H9 (cell line): ENCODE measurements at regions not wholly inside any gene's neighbourhood (a gene's known extent, or its start where the extent isn't known, plus 50 kb on each side); places are given as distances from the start of the nearest gene placed in this dataset.

ENCODE experiments used
- DNase-seq: peaks from one replicate; pipeline ENCODE4 v3.0.0-alpha.2; 2017
- H2AFZ ChIP-seq: one replicate; pipeline ENCODE4 v1.6.1; 2013; ENCODE audit warnings: mild to moderate bottlenecking, low read length, control low read depth, moderate library complexity
- H2AK5ac ChIP-seq: 2 replicates; pipeline ENCODE4 v1.6.1; 2013; ENCODE audit warnings: low read length, control low read depth, mixed read lengths; ENCODE audit not compliant: insufficient read length
- H2BK120ac ChIP-seq: one replicate; pipeline ENCODE4 v1.6.1; 2013; ENCODE audit warnings: low read depth, mild to moderate bottlenecking, low read length, control low read depth, inconsistent platforms; ENCODE audit not compliant: poor library complexity, severe bottlenecking
- H2BK12ac ChIP-seq: 2 replicates; pipeline ENCODE4 v1.6.1; 2013; ENCODE audit warnings: low read length, control low read depth, mixed read lengths, low read depth; ENCODE audit not compliant: insufficient read length
- H2BK15ac ChIP-seq: 2 replicates; pipeline ENCODE4 v1.6.1; 2013; ENCODE audit warnings: low read depth, low read length, control low read depth
- H2BK20ac ChIP-seq: one replicate; pipeline ENCODE4 v1.6.1; 2013; ENCODE audit warnings: low read depth, mild to moderate bottlenecking, low read length, control low read depth, inconsistent platforms; ENCODE audit not compliant: poor library complexity, severe bottlenecking
- H2BK5ac ChIP-seq: 2 replicates; pipeline ENCODE4 v1.6.1; 2013; ENCODE audit warnings: low read length, control low read depth, mixed read lengths; ENCODE audit not compliant: insufficient read length
- H3K14ac ChIP-seq: 2 replicates; pipeline ENCODE4 v1.6.1; 2013; ENCODE audit warnings: low read length, control low read depth; ENCODE audit not compliant: insufficient read depth
- H3K18ac ChIP-seq: 2 replicates; pipeline ENCODE4 v1.6.1; 2013; ENCODE audit warnings: low read depth, mild to moderate bottlenecking, mixed read lengths, low read length, control low read depth; ENCODE audit not compliant: insufficient read length
- H3K23ac ChIP-seq: 2 replicates; pipeline ENCODE4 v1.6.1; 2013; ENCODE audit warnings: low read length, control low read depth, mixed read lengths, low read depth; ENCODE audit not compliant: insufficient read length
- H3K23me2 ChIP-seq: 2 replicates; pipeline ENCODE4 v1.6.1; 2013; ENCODE audit warnings: low read depth, mild to moderate bottlenecking, mixed read lengths, low read length, control low read depth; ENCODE audit not compliant: insufficient read length, poor library complexity, severe bottlenecking
- H3K27ac ChIP-seq: 2 replicates; pipeline ENCODE4 v1.5.1; 2013; ENCODE audit warnings: low read length, control low read depth, mixed read lengths, low read depth; ENCODE audit not compliant: insufficient read length
- H3K27me3 ChIP-seq: 2 replicates; pipeline ENCODE4 v1.6.1; 2013; ENCODE audit warnings: low read length, control low read depth, inconsistent platforms; ENCODE audit not compliant: insufficient read depth
- H3K4ac ChIP-seq: 2 replicates; pipeline ENCODE4 v1.6.1; 2013; ENCODE audit warnings: low read depth, mild to moderate bottlenecking, control low read depth, inconsistent platforms, low read length, moderate library complexity
- H3K4me1 ChIP-seq: 2 replicates; pipeline ENCODE4 v1.6.1; 2013; ENCODE audit warnings: low read length, control low read depth, inconsistent platforms; ENCODE audit not compliant: insufficient read depth
- H3K4me2 ChIP-seq: 2 replicates; pipeline ENCODE4 v1.6.1; 2013; ENCODE audit warnings: low read length, control low read depth, mixed read lengths; ENCODE audit not compliant: insufficient read length, insufficient read depth
- H3K56ac ChIP-seq: 2 replicates; pipeline ENCODE4 v1.6.1; 2013; ENCODE audit warnings: low read depth, mild to moderate bottlenecking, mixed read lengths, low read length, control low read depth; ENCODE audit not compliant: insufficient read length
- H3K79me1 ChIP-seq: 2 replicates; pipeline ENCODE4 v1.6.1; 2013; ENCODE audit warnings: low read depth, mild to moderate bottlenecking, moderate library complexity, low read length, control low read depth, inconsistent platforms; ENCODE audit not compliant: insufficient read depth, poor library complexity, severe bottlenecking
- H3K79me2 ChIP-seq: 2 replicates; pipeline ENCODE4 v1.6.1; 2013; ENCODE audit warnings: low read length, control low read depth, inconsistent platforms; ENCODE audit not compliant: insufficient read depth
- H3K9ac ChIP-seq: 2 replicates; pipeline ENCODE4 v1.6.1; 2013; ENCODE audit warnings: low read length, control low read depth, mixed read lengths; ENCODE audit not compliant: insufficient read length; ENCODE audit errors: extremely low read depth
- H3K9me3 ChIP-seq: one replicate; pipeline ENCODE4 v1.6.1; 2013; ENCODE audit warnings: low read depth, low read length, inconsistent platforms; ENCODE audit not compliant: control insufficient read depth
- H3T11ph ChIP-seq: one replicate; pipeline ENCODE4 v1.6.1; 2013; ENCODE audit warnings: mild to moderate bottlenecking, low read length, control low read depth, inconsistent platforms
- H4K20me1 ChIP-seq: one replicate; pipeline ENCODE4 v1.6.1; 2013; ENCODE audit not compliant: control insufficient read depth, insufficient read length, insufficient read depth
- H4K5ac ChIP-seq: 2 replicates; pipeline ENCODE4 v1.6.1; 2013; ENCODE audit warnings: low read depth, mild to moderate bottlenecking, mixed read lengths, low read length, control low read depth; ENCODE audit not compliant: insufficient read length
- H4K8ac ChIP-seq: replicated peaks from 2 replicates; pipeline ENCODE4 v1.6.1; 2013; ENCODE audit warnings: low read length, control low read depth, mixed read lengths, low read depth; ENCODE audit not compliant: insufficient read length
- H4K91ac ChIP-seq: 2 replicates; pipeline ENCODE4 v1.6.1; 2013; ENCODE audit warnings: low read depth, mild to moderate bottlenecking, moderate library complexity, mixed read lengths, low read length, control low read depth; ENCODE audit not compliant: insufficient read length
- H3K27ac Mint-ChIP-seq, 3 experiments: 2 replicates in 2 of 3; 3 replicates in 1 of 3; pipeline ENCODE4 v1.8.0; 2020 to 2021; ENCODE audit warnings: mixed read lengths in 3 of 3, mild to moderate bottlenecking in 1 of 3, moderate library complexity in 1 of 3
- H3K27me3 Mint-ChIP-seq: 2 replicates; pipeline ENCODE4 v1.8.0; 2021; ENCODE audit warnings: low read depth, mild to moderate bottlenecking, moderate library complexity, mixed read lengths
- H3K36me3 Mint-ChIP-seq, 3 experiments: 2 replicates in 2 of 3; 3 replicates in 1 of 3; pipeline ENCODE4 v1.8.0; 2020 to 2021; ENCODE audit warnings: low read depth in 3 of 3, mixed read lengths in 3 of 3; ENCODE audit not compliant: insufficient read depth in 1 of 3
- H3K4me1 Mint-ChIP-seq, 2 experiments: 2 replicates each; pipeline ENCODE4 v1.8.0; 2020; ENCODE audit warnings: mixed read lengths in 2 of 2
- H3K4me3 Mint-ChIP-seq, 2 experiments: 2 replicates in 1 of 2; 3 replicates in 1 of 2; pipeline ENCODE4 v1.8.0; 2020 to 2021; ENCODE audit warnings: mild to moderate bottlenecking in 2 of 2, mixed read lengths in 2 of 2, moderate library complexity in 1 of 2
- H3K9me3 Mint-ChIP-seq, 2 experiments: 2 replicates in 1 of 2; 3 replicates in 1 of 2; pipeline ENCODE4 v1.8.0; 2020; ENCODE audit warnings: mild to moderate bottlenecking in 2 of 2, mixed read lengths in 2 of 2, moderate library complexity in 1 of 2
- WGBS: extraction: QIAGEN DNeasy Blood & Tissue Kit; methylation state at CpG from one replicate; pipeline ENCODE4 v1.1.7; 2013; ENCODE audit warnings: missing lambda C conversion rate, low lambda C conversion rate, mixed read lengths; ENCODE audit not compliant: insufficient read length; ENCODE audit errors: extremely low coverage; 5-methylcytosine and 5-hydroxymethylcytosine counted together
- TF ChIP-seq, protein P1 (sequence below): fragments of 200-600 bp; sonication (generic); conservative IDR thresholded peaks from 3 replicates; pipeline ENCODE4 v1.8.0; 2021; ENCODE audit warnings: antibody characterized with exemption, mild to moderate bottlenecking

- Histone ChIP-seq H3K79me2 (no peaks in the 10 kb centered on the region), H4K91ac (no peak overlapping the region), H2BK15ac (no peak overlapping the region), H3K14ac (no peak overlapping the region), H3T11ph (no peak overlapping the region), H4K5ac (no peak overlapping the region), H3K56ac (no peak overlapping the region), H2BK12ac (no peak overlapping the region), H3K23me2 (peaks cover 4% of the 10 kb centered on the region), H3K4me1 (no peaks in the 10 kb centered on the region; the same call in 1 of the 2 replicates), H2AFZ (no peak overlapping the region), H2BK20ac (no peak overlapping the region), H3K27me3 (no peaks in the 10 kb centered on the region), H3K23ac (no peak overlapping the region), H3K27ac (no peak overlapping the region), H2BK5ac (no peak overlapping the region), H4K20me1 (no peaks in the 10 kb centered on the region), H3K4me2 (no peak overlapping the region), H3K18ac (no peak overlapping the region), H4K8ac (no peak overlapping the region), H3K9me3 (no peaks in the 10 kb centered on the region), H2BK120ac (no peak overlapping the region), H2AK5ac (no peak overlapping the region), H3K9ac (no peak overlapping the region), H3K4ac (no peak overlapping the region), H3K79me1 (no peaks in the 10 kb centered on the region)
- no peak for DNase-seq
- TF ChIP-seq, protein P1, sequence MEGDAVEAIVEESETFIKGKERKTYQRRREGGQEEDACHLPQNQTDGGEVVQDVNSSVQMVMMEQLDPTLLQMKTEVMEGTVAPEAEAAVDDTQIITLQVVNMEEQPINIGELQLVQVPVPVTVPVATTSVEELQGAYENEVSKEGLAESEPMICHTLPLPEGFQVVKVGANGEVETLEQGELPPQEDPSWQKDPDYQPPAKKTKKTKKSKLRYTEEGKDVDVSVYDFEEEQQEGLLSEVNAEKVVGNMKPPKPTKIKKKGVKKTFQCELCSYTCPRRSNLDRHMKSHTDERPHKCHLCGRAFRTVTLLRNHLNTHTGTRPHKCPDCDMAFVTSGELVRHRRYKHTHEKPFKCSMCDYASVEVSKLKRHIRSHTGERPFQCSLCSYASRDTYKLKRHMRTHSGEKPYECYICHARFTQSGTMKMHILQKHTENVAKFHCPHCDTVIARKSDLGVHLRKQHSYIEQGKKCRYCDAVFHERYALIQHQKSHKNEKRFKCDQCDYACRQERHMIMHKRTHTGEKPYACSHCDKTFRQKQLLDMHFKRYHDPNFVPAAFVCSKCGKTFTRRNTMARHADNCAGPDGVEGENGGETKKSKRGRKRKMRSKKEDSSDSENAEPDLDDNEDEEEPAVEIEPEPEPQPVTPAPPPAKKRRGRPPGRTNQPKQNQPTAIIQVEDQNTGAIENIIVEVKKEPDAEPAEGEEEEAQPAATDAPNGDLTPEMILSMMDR, result no peak
- no peak overlapping the region for H3K27ac Mint-ChIP-seq
- WGBS, result no CpG with 5 or more reads among the region's 7 CpGs
- H3K4me1 Mint-ChIP-seq, result peaks cover 40 to 54% of the 10 kb centered on the region in 2 experiments
- peaks cover 22% of the 10 kb centered on the region for H3K27me3 Mint-ChIP-seq
- H3K36me3 Mint-ChIP-seq, result peaks cover 0 to 5% (median 2%) of the 10 kb centered on the region in 3 experiments; a peak in 3 of 7 replicates
- no peaks in the 10 kb centered on the region for H3K9me3 Mint-ChIP-seq
- no peak overlapping the region for H3K4me3 Mint-ChIP-seq
These were observed 107.6 kb upstream of the ZNF92 start for GRCh38 chr7:65265933-65266519.
